ENCODE measurements at regions not wholly inside any gene's neighbourhood (a gene's known extent, or its start where the extent isn't known, plus 50 kb on each side); places are given as distances from the start of the nearest gene placed in this dataset.
A peak's percentile ranks its signal among the peaks of the same experiment; 100 is the strongest.

- Histone ChIP-seq H3K36me3 (ENCODE audit: control insufficient read depth in 2 of 3, insufficient read depth in 3 of 3, low read length in 3 of 3) (no peaks in the 10 kb centered on the region), H3K27ac (ENCODE audit: low read depth in 2 of 2, low read length in 2 of 2) (no peak overlapping the region), H3K4me3 (ENCODE audit: low read length in 3 of 3) (no peak overlapping the region), H3K9ac (ENCODE audit: low read length in 3 of 3) (no peak overlapping the region), H3K27me3 (ENCODE audit: control insufficient read depth, insufficient read depth, low read length) (no peaks in the 10 kb centered on the region), H3K4me1 (ENCODE audit: control insufficient read depth in 2 of 3, insufficient read depth in 2 of 3, low read depth in 1 of 3, low read length in 3 of 3) (no peaks in the 10 kb centered on the region), H3K9me3 (ENCODE audit: control insufficient read depth in 2 of 3, insufficient read depth in 1 of 3, low read length in 3 of 3) (no peaks in the 10 kb centered on the region)
- TF ChIP-seq CTCF (IDR thresholded peaks at IDR 0.05; ENCODE audit: borderline replicate concordance, extremely low read depth, insufficient read depth) = no peak
- DNase-seq (no peak), FAIRE-seq (no peak)
- intact Hi-C loops (cut with DNase I) = no loop called here
Measured at GRCh38 chr10:109126541-109126940, 796.8 kb downstream of the XPNPEP1 start.

GRCh38 chr10:109126016-109126415, 797.3 kb downstream of the XPNPEP1 start:
- no peak overlapping the region for H3K27ac ChIP-seq (ENCODE audit: low read depth in 2 of 2, low read length in 2 of 2)
- no peak overlapping the region for H3K9ac ChIP-seq (ENCODE audit: low read length in 3 of 3)
- FAIRE-seq (no peak), DNase-seq (no peak)
- intact Hi-C loops (cut with DNase I) = no loop called here
- no peak for TF ChIP-seq CTCF (IDR thresholded peaks at IDR 0.05; ENCODE audit: borderline replicate concordance, extremely low read depth, insufficient read depth)
- no peaks in the 10 kb centered on the region for H3K4me1 ChIP-seq (ENCODE audit: control insufficient read depth in 2 of 3, insufficient read depth in 2 of 3, low read depth in 1 of 3, low read length in 3 of 3)
- H3K36me3 ChIP-seq (ENCODE audit: control insufficient read depth in 2 of 3, insufficient read depth in 3 of 3, low read length in 3 of 3) = no peaks in the 10 kb centered on the region
- no peaks in the 10 kb centered on the region for H3K27me3 ChIP-seq (ENCODE audit: control insufficient read depth, insufficient read depth, low read length)
- no peaks in the 10 kb centered on the region for H3K9me3 ChIP-seq (ENCODE audit: control insufficient read depth in 2 of 3, insufficient read depth in 1 of 3, low read length in 3 of 3)
- H3K4me3 ChIP-seq (ENCODE audit: low read length in 3 of 3) = no peak overlapping the region

GRCh38 chr10:109115179-109115578, 808.1 kb downstream of the XPNPEP1 start:
- FAIRE-seq (no peak), DNase-seq (no peak)
- Histone ChIP-seq H3K27me3 (ENCODE audit: control insufficient read depth, insufficient read depth, low read length) (no peaks in the 10 kb centered on the region), H3K36me3 (ENCODE audit: control insufficient read depth in 2 of 3, insufficient read depth in 3 of 3, low read length in 3 of 3) (no peaks in the 10 kb centered on the region), H3K9ac (ENCODE audit: low read length in 3 of 3) (no peak overlapping the region), H3K27ac (ENCODE audit: low read depth in 2 of 2, low read length in 2 of 2) (no peak overlapping the region), H3K4me3 (ENCODE audit: low read length in 3 of 3) (no peak overlapping the region), H3K9me3 (ENCODE audit: control insufficient read depth in 2 of 3, insufficient read depth in 1 of 3, low read length in 3 of 3) (peaks cover 0 to 6% (median 5%) of the 10 kb centered on the region in 3 donors), H3K4me1 (ENCODE audit: control insufficient read depth in 2 of 3, insufficient read depth in 2 of 3, low read depth in 1 of 3, low read length in 3 of 3) (no peaks in the 10 kb centered on the region)
- no peak for TF ChIP-seq CTCF (IDR thresholded peaks at IDR 0.05; ENCODE audit: borderline replicate concordance, extremely low read depth, insufficient read depth)
- intact Hi-C loops (cut with DNase I) = no loop called here

- H3K9ac ChIP-seq (ENCODE audit: low read length in 3 of 3) = no peak overlapping the region
- DNase-seq (peak in 1 of 5 donors; percentile 5), FAIRE-seq (no peak)
- peaks cover 0 to 6% (median 5%) of the 10 kb centered on the region in 3 donors for H3K9me3 ChIP-seq (ENCODE audit: control insufficient read depth in 2 of 3, insufficient read depth in 1 of 3, low read length in 3 of 3)
- no peak overlapping the region for H3K4me3 ChIP-seq (ENCODE audit: low read length in 3 of 3)
- no peaks in the 10 kb centered on the region for H3K4me1 ChIP-seq (ENCODE audit: control insufficient read depth in 2 of 3, insufficient read depth in 2 of 3, low read depth in 1 of 3, low read length in 3 of 3)
- H3K27me3 ChIP-seq (ENCODE audit: control insufficient read depth, insufficient read depth, low read length) = no peaks in the 10 kb centered on the region
- no peaks in the 10 kb centered on the region for H3K36me3 ChIP-seq (ENCODE audit: control insufficient read depth in 2 of 3, insufficient read depth in 3 of 3, low read length in 3 of 3)
- intact Hi-C loops (cut with DNase I) = no loop called here
- no peak for TF ChIP-seq CTCF (IDR thresholded peaks at IDR 0.05; ENCODE audit: borderline replicate concordance, extremely low read depth, insufficient read depth)
- no peak overlapping the region for H3K27ac ChIP-seq (ENCODE audit: low read depth in 2 of 2, low read length in 2 of 2)
Measured at GRCh38 chr10:109114579-109114978, 808.7 kb downstream of the XPNPEP1 start.

Measured in kidney (tissue), 13 donors.